Activated CD4-positive, alpha-beta T cell treated with anti-CD3 and anti-CD28 coated beads for 24 hours (primary cell): ENCODE measurements at regions not wholly inside any gene's neighbourhood (a gene's known extent, or its start where the extent isn't known, plus 50 kb on each side); places are given as distances from the start of the nearest gene placed in this dataset.

ENCODE experiments used
- DNase-seq, 2 donors: peaks; one replicate each; pipeline ENCODE4 v3.0.0-alpha.2; 2020; ENCODE audit warnings: low read depth in 2 of 2

DNA sequence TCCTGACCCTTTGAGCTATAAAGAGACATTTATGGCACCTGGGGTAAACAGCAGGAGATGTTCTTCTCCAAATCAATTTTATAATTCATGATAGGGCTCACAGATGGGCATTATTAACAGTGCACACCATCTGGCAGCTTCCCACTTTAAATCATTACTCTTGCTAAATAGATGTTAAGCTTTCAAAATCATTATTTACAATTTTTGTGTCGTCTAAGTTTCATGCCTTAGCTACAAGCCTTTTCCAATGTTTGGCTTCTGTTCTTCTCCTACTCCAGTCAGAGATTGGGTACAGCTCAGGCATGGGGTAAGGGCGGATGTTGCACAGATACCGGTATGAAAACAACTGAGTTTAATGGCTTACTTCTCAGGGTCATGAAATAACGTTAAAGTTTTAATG is 120.9 kb upstream of the PFN2 start:
- no peak for DNase-seq

DNA sequence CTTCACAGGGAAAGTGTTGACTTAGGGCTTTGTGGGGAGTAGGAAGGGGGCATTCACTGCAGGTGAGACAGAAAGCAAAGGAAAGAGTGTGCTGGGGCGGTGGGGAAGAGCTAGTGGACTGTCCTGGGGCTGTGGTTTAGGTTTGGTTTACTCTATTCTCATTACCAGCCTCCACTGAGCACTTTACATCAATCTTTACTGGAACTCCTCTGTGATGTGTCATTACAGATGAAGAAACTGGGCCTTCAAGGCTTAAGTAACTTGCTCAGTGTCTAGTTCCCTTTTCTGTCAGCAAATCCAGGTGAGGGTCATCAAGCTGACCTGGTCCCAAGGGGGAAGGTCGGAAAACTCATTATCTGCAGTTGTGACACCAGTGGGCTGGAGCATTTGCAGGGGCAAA is 120.2 kb upstream of the PFN2 start:
- DNase-seq, result no peak

DNA sequence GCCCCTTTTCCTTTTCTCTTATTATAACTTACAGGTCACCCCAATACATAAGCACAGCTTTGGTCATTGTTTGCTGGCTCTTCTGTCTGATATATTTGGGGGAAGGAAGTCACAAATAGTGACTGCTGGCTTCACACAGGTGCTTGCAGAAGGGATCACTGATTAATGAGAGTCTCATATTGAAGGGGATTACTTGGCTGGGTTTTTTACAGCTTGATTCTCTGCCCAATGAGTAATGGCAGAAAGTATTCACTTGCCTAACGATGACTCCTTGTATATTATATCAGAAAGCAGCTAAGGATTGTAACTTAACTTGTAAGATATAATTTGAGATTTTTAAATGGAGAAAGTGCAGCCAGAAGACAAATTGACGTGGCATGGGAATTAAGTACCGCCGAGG is 119.3 kb upstream of the PFN2 start:
- DNase-seq, result no peak

DNA sequence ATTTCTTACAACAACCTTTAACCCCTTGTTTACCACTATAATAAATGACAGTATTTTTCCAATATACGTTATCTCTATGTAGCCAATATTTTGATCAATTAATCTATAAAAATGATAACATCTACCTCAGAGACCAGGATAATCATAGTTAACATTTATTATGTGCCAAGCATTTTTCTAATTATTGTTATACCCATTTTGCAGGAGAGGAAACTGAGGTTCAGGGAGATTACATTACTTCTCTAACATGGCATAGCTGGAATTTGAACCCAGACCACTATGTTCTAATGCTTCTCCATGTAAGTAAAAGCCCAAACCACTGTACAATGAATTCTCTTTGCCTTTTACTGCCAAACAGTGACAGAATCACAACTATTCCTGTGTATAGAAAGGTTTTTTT is 113.4 kb upstream of the PFN2 start:
- DNase-seq, result no peak

DNA sequence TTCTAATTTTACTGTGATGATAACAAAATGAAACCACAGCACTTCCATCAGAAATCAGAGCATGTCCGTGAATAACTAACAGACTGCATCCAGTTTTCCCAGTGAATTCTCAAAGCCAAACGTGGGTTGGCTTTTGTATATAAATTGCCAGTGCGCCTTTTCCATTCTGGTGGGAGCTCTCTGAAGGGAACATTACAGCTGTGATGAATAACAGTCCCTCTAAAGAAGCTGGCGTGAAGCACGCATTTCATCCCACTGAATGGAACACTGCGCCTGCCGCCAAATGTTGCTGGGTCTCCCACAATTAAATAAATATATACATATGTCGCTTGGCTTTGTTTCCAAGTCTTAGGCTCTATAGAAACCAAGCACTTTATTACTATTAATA is 113.0 kb upstream of the PFN2 start:
- DNase-seq, result no peak

DNA sequence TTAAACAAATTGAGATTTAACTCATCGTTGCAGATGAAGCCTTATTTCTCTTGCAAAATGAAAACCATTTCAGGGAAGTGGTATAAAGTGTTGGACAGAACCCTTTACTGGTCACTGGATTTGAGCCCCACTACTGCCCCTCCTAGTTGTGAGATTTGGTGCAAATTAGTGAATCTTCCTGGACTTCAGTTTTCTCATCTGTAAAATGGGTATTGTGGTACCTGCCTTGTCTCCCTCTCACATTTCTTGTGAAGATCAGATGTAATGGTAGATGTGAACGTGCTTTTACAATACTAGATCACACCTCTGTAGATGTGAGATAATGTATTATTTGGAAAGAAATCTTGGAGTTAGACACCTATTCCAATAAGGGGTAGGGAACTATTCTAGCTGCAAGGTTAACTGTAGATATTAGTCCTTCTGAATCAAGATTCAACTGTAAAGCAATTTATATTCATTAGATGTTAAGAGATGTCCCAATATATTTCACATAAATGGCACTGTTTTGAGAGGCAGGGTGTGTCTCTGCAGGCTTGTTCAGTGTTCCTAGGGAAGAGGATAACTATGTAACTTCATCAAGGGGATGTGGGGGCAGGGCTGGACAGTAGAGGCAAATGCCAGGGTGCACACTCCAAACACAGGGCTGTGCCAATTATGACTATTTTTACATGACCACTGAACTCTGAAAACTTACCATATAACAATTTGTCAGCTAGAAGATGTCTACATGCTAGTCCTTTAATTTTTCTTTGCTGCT is 112.4 kb upstream of the PFN2 start:
- no peak for DNase-seq

DNA sequence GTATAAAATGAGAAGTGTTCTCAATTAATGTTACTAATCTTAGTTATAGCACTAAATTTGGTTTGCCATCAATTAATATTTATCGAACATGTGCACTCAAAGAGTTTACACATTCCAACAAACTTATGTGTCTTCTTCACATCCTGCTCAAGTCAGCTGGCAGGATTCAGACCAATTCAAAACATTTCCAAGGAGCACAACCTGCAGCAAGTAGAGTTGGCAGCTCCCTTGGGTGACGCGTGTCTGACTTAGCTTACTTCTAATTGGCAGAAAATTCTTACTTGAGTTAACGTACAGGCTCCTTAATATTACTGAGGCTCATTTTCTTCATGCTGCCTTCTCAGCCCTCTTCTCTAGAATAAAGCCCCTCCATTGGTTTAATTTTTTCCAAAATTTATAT is 110.4 kb upstream of the PFN2 start:
- DNase-seq, result no peak

DNA sequence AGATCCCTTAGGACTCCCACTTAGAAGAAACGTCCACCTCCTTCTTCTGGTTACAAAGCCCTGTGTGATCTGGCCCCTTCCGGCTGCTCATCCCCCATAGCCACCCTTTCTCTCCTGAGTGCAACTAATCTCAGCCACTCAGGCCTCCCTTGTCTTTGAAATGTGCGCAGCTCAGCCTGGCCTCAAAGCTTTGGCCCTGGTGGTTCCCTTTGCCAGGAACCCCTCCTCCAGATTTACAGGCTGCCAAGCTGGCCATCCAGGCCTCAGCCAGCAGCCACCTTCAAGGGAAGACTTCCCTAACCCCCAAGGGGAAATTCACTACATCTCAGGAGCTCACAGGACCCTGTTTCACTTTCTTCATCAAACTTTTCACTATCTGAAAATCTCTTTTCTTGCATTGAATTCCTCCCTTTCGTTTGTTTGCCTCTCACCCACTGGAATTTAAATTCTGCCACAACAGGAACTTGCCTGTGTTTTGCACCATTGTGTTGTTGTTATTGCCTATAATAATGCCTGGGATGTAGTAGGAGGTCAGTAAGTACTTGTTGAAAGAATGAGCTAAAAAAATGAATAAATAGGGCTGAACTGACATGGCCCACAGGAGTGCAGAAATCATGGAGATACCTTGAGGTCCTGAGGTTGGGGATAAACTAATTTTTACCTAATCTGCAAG is 109.5 kb upstream of the PFN2 start:
- DNase-seq, result no peak

DNA sequence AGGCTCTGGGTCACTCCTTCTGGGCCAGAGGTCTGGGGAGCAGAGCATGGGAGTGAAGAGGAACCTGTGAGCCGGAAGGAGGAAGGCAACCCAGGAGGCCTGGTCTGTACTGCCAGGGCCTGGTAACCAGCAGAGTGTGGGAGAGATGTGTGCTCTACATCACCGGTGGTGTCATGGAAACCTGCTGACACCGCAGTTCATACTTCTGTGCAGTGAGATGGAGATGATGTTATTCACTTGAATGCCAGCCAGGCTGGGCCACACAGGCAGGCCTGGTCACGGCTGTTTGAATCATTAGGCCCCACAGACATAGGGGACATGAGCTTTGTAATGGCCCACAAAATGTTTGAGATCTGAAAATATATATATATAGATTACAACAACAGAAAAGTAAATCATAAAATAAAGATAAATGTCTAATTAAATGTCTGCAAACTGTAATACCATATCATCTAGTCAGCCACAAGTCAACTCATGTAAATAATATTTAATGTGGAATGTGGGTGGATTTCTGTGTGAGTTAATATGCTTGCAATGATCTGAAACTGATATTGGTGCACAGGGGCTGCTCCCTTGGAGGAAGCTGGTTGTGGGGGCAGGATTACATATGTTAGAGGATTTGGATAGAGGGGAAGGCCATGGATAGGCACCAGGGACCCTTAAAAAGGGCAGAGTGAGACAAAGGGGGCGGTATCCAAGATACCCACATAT is 108.5 kb upstream of the PFN2 start:
- DNase-seq, result no peak

DNA sequence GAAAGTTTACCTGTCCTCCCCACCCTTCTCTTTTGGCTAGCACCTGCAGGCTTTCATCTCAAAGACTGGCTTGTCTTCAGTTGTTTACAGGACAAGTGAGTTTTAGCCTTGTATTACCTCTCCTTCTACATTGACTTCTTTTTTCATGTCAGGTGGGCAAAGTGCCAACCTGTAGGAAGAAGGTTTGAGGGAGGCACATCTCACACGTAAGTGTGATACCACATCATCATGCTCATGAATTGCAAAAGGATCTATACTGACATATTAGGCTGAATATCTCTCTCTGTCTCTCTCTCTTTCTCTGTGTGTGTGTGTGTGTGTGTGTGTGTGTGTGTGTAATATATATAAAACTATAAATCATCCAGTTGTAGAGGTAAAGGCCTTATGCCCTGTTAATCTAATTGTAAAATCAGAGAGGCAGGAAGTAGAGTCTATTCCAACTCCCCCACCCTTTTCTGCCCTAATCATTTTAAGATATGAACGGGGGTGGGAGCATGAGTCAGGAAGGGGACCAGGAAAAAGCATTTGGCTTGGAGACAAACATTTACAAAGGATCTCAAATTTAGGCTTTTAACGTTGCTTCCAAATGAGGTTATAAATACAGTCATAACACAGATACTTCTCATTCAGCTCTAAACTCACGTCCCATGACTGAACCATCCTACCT is 107.0 kb upstream of the PFN2 start:
- DNase-seq, result no peak

DNA sequence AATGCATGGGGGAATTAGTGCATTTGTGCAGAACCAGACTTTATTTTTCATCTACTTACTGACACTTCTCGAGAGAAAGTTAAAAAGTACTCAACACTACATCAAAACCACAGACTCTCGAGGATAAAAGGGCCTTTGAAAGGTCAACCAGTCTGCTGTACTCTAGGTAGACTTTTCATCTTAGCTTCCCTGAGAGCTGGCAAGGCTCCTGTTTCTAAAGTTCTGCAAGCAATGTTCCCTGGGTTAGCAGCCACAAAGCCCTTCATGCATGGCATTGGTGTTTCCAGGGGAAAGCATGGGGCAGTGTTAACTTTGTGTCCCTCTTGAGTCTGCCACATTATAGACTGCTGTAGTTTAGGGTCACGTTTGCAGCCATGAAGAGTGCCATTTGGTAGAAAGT is 106.4 kb upstream of the PFN2 start:
- DNase-seq, result no peak

DNA sequence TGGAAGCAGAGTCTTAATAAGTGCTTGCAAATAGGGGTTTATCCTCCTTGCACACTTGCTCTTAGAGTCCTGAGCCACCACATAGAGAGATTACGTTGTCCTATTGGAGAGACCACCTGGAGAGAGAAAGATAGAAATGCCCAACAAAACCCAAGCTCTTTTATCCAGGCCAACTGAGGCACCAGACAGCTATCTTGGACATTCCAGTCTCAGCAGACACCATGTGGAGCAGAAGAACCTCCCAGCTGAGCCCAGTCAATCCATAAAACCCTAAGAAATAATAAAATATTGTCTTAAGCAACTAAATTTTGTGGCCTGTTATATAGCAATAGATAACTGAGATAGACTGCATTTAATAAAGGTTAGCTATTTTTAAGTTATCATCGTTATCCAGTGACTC is 105.7 kb upstream of the PFN2 start:
- no peak for DNase-seq

DNA sequence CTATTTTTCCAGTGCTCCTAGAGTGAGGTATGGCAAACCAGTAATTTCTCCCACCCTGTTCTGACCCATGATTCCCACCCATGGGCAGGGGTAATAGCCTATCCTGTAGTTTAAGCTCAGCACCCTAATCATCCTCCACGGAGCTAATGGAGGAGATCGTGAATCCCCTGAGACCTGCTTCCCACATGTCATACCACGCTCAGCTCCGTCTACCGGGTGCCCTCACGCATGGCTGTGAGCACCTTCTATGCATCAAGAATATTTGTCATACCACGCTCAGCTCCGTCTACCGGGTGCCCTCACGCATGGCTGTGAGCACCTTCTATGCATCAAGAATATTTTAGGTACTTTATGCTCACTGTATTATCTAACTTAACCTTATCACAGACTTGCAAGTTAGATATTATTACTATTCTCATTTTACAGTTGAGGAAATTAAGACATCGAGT is 104.7 kb upstream of the PFN2 start:
- no peak for DNase-seq

DNA sequence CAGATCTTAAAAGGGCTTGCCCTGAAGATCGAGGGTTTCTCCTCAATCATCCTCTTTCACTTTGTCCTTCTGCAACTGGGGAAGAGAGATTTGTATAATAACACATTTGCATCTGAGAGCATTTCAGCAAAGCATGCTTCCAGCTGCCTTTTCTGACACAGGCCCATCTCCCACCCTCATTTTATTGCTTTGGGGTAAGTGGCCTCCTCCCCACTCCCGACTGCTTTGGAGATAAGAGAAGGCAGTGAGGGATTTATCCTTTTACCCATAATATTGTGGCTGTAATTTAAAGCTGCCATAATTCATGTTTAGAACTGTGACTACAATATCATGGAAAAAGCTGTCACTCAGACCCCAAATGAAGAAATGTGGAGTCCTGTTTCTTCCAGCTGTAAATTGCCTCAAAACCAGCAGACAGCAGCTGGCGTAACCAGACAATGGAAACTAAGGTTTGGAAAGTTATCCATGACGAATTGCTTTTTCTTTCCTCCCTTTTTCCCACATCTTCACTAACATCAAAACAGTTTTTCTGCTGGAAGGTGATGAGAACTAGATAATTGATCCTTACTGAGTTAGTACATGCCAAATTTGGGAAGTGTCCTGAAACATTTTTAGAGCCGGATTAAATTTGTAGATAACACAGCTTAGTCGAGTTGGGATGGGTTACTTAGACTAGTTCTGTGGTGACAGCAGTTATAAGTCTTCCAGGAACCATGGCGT is 104.2 kb upstream of the PFN2 start:
- no peak for DNase-seq

DNA sequence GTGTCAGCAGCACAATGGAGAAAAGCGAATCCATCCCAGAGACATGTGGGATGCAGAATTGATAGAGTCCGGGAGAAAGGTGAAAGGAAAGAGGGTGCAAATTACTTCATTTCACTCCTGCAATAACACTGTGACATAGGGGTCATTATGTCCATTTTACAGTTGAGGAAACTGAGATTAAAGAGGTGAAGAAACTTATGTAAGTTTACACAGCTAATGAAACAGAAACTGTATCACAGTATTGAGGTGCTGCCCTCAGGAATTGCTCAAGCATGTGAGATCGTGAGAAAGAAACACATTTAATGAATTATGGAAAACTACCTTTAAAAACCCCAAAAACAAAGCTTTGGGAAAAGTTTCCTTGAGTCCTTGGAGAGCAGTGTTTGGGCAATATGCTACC is 103.6 kb upstream of the PFN2 start:
- no peak for DNase-seq

DNA sequence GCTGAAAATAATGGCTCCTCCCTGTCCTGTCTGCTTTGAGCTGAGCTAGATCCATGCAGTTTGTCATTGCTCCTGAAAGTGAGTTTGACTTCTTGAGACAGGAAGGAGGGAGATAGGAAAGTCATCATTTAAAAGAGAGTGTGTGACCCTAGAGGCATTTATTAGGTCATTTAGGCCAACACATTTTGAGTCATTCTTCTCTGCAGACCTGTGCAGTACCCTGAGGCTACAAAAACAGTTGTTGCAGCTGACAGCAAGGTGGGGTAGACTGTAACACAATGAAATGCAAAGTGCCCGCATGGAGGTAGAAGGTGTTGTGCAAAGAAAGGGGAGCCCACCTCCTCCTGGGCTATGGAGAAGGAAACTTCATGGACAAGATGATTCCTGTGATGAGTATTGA is 102.8 kb upstream of the PFN2 start:
- DNase-seq, result no peak

DNA sequence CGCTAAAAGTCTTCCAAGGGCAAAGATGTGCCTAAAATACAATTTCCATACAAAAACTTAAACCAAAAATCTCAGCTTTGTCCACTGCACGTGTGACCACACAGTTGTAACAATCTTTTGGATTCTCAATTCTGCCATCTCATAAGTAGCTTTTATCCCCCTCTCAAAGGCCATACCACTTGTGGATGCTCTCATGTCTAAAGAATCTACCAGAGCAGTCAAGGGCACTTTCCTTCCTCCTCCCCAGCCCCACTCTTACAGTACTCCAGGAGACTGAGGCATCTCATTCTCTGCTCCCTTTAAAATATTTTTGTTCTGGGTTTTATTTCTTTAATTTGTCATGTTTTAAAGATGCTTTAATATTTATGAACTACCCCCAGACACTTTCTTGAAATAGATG is 102.3 kb upstream of the PFN2 start:
- DNase-seq, result no peak

DNA sequence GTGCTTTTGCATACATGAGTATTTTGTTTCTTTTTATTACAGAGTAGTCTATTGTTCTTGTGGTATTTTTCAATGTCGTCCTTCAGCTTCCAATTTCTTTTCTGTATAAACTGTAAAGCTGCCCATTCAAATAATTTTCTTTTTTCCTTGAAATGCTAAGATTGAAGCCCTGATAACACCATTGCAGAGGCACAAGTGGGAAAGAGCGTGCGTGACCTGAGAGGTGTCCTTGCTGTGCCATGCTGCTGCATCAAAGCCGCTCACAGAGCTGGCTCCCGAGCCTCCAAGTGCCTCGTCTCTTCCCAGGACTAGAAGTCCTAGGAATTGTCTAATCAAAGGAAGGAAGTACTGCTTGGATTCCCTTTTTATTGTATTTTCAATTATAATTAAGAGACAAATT is 101.9 kb upstream of the PFN2 start:
- DNase-seq, result no peak

DNA sequence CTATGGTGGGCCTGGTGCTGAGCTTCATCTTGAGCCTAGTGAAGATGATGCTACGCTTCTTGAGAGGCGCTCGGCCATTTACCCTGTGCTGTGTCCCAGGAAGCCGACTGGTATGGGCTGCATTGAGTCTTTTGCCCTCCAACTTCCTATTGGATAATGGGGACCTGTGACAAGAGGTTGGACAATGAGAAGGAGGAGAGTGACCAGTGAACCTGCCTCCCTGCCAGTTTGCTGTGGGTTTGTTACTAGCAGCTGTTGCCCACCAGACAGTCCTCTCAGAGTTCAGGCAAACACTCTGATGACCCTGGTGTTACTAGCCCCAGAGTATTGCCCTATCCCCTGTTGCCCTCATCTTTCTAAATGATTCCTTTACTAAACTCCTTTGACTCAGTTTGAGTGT is 99.6 kb upstream of the PFN2 start:
- no peak for DNase-seq

DNA sequence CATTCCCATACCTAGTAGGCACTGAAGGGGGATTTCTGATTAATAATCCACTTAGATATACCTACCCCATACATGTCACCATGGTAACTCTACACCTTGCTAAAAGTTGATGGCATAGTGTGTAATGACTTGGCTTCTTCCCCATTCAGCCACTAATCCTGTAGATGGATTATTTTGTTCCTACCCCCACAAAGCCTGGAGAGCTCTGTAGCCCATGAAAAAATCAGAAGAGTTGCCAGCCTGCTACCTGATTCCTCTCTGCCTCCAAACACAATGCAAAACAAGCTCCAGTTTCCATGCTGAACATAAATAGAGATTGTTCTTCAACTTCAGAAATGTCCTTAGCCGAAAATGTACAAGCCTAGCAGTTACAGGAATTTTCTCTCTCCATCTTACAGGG is 98.9 kb upstream of the PFN2 start:
- no peak for DNase-seq

DNA sequence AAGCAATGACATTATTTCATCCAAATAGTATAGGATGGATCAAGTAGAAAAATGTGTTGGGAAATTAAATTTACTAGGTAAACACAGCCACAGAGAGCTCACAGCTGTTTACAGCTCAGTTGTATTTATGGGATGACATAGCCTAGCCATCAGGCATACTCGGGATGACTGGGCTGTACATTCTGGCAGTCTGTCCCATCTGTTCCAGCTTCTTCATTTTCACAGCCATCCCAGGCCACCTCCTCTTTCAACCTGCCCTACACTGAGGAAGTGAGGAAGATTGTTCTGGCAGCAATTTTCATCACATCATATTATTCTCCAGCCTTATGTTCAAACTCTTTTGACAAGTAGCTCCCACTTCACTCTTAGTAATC is 98.4 kb upstream of the PFN2 start:
- DNase-seq, result no peak
